GM19468 (cell line): ENCODE measurements at regions not wholly inside any gene's neighbourhood (a gene's known extent, or its start where the extent isn't known, plus 50 kb on each side); places are given as distances from the start of the nearest gene placed in this dataset.

Experiments used
- ATAC-seq: cut with Tn5 transposase; IDR thresholded peaks from one replicate; pipeline ENCODE4 v1.9.1; 2021; ENCODE audit warnings: mild to moderate bottlenecking, moderate library complexity, moderate number of reproducible peaks; ENCODE audit not compliant: unreplicated experiment; ENCODE audit errors: extremely low read depth

GRCh38 chr2:2879781-2880180 is 497.8 kb downstream of the EIPR1 start:
- ATAC-seq: peak; percentile 95

GRCh38 chr2:2879071-2879470 is 498.5 kb downstream of the EIPR1 start:
- ATAC-seq: no peak

GRCh38 chr2:2877427-2877826 is 500.2 kb downstream of the EIPR1 start:
- ATAC-seq: no peak

- ATAC-seq: no peak
These were observed 501.0 kb downstream of the EIPR1 start for GRCh38 chr2:2876331-2877221.

DNA sequence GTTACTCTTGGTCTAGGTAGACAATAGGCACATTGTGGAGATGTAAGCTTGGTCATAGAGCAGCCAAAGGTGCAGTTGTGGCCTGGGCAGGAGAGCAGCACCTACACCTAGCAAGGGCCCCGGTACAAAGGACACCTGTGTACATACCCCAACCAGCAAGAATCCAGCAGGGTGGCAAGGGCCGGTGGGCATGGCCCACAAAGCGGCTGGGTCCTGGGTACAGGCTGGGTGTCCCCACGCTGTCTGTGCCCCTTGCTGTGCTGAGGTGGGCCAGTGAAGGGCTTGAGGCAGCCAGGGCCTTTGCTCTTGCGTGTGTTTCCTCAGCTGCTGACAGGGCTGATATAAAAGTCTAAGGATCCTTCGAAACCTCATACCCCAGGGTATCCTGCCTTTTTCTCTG is 501.8 kb downstream of the EIPR1 start:
- no peak for ATAC-seq

DNA sequence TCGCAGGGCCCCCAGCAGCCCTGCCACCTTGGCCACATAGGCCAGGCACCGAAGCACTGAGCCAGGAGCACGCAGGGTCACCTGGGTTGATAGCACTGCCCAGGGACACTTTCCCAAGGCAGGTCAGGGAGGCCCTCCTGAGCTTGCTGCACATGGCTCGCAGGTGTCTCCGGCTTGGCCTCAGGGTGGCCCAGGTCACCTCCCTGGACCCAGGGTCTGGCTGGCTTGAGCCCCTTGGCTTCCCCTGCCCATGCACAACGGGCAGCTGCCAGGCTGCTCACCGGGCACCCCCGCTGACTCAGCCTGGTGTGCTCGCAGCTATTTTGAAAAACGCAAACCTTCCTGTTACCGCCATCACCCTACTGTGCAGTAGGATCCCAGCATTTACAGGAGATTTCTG is 502.3 kb downstream of the EIPR1 start:
- ATAC-seq: no peak

DNA sequence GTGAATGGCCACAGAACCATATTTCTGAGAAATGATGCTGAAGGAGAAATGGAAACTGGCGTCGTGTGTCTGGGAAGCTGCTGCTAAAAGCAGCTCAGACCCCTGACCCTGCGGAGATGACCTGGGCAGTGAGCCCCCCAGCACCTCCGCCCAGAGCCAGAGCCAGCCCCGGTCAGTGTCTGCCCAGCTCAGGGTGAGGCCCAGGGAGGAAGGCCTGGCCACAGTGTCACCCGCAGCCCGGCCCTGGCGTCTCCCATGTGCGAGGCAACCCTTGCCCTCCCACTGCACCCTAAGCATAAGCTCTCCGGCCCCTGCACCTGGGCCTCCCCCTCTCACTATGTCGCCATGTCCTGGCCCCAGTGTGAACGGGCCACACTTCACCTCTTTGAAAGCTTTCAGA is 502.8 kb downstream of the EIPR1 start:
- ATAC-seq: no peak

DNA sequence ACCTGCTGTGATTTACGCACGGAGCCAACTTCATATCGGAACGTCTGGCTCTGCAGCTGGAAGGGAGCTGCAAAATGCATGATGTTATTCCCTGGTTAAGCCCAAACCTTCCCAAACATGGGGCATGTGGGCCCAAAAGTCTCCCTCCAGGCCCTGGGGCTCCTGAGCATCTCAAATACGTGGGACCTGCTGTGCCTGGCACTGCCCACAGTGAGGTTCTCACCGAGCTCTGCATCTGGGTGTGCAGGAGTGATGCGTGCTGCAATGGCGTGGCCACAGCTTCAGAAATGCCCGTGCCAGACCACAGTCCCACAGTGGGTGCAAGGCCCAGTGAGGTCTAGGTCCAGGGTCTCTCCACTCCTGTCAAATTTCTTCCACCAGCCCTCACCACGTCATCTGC is 503.3 kb downstream of the EIPR1 start:
- ATAC-seq: no peak

DNA sequence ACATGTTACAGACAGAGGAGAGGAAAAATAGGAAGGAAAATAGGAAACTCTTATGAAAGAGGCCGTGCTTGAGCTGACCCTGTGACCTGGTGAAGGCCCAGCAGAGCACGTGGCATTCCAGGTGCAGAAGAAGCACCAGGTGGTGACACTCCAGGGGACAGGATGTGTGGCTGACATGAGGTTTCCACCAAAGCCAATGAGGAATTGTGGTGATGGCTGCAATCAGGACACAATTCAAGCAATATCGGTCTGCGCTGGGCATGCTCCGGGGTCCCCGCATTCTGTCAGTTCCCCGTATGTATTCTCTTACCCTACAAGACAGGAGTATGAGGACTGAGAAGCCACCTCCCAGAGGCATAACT is 504.2 kb downstream of the EIPR1 start:
- ATAC-seq: no peak

DNA sequence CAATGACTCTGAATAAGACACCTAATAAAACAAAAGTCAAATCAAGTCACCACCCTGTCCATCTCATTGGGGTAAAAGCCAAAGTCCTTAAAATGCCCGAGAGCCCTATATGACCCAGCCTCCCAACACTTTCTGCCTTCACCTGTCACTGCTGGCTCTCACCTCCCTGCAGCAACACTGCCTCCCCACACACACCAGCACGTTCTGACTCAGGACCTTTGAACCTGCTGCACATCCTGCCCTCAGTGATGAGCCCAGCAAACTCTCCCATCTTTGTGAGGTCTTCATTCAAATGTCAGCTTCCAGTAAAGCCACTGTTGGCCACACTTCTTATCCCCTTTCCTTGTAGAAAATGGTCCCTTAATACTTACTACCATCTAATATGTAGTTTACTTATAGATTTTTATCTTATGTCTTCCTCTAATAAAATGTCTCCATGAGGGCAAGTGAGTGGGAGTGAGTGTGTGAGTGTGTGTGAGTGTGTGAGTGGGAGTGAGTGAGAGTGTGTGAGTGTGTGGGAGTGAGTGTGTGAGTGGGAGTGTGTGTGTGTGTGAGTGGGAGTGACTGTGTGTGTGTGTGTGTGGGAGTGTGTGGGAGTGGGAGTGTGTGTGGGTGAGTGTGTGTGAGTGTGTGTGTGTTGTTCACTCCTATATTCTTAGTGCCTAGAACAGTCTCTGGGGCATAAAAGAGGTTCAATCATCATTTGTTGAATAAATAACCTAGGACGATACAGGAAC is 504.7 kb downstream of the EIPR1 start:
- ATAC-seq: no peak

DNA sequence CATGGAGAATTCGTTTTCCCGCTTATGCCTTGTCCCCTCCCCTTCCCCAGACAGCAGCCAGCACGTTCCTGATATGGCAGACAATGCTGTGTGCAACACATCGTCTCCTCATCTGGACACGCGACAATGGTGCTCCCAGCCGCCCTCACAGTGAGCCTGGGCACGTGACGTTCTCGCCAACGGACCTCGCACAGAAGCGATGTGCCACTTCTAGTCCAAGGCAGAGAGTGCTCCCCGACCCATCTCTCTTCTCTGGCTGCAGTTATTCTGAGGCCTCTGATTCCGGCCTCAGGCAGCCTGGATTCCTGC is 505.4 kb downstream of the EIPR1 start:
- ATAC-seq: no peak

GRCh38 chr2:2871480-2872308 is 505.9 kb downstream of the EIPR1 start:
- no peak for ATAC-seq

GRCh38 chr2:2870106-2870505 is 507.5 kb downstream of the EIPR1 start:
- no peak for ATAC-seq

- ATAC-seq: no peak
These were observed 508.1 kb downstream of the EIPR1 start for GRCh38 chr2:2869553-2869952.

GRCh38 chr2:2868085-2868484 is 509.5 kb downstream of the EIPR1 start:
- ATAC-seq: no peak

DNA sequence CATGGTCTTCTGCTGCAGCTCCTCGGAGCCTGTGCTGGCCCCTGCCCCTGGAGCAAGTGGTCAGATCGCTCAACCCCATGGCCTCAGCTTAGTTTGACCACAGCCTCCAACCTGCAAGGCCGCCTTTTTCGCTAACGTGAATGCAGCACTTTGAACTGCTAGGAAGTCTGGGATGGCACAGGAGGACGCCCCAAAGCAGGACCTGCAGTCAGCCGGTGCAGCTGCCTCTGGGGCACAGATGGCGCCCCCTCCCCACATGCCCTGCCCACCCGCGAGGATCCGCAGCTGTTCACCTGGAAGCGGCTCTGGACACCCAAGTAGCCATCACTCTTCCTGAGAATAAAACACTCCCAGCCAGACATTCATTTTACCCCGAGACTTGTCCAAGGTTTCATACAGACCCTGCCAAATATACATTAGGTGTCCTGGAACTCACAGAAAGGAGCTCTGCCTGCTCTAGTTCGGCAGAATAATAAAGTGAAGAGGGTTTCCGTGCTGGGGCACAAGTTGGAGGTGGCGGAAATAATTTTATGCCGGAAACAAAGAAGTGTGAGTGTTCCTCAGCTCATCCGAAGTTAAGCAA is 510.1 kb downstream of the EIPR1 start:
- no peak for ATAC-seq

DNA sequence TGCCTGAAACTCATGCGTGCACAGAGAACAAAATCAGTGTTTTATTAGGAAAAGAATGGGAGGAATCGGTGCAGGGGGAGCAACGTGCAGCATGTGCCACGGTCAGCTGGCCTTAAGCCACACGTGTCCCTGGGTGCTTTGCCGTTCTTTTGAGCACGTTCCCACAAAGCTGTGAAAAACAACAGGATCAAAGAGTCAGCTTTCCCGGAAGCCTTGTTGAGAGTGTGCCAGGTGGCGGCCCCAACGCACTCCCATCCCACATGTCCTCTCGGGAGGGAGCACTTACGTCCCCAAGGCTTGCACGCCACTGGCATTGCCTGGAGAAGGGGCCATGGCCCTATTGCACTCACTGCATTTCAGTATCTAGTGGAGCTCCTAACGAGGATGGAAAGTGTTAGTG is 511.2 kb downstream of the EIPR1 start:
- no peak for ATAC-seq

DNA sequence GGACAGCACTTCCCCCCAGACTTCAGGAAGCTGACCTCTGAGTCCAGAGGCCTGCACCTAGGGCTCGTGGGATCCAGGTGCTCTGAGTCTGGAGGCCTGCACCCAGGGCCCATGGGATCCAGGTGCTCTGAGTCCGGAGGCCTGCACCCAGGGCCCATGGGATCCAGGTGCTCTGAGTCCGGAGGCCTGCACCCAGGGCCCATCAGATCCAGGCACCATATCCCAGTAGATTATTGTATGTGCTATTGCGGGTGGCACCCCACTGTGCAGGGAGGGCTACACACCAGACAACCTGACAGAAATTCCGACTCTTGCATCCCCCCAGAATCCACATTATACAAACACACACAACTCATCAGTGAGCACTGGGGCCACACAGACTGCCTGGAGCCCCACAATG is 515.2 kb downstream of the EIPR1 start:
- ATAC-seq: no peak

GRCh38 chr2:2861666-2862240 is 515.9 kb downstream of the EIPR1 start:
- ATAC-seq: no peak

DNA sequence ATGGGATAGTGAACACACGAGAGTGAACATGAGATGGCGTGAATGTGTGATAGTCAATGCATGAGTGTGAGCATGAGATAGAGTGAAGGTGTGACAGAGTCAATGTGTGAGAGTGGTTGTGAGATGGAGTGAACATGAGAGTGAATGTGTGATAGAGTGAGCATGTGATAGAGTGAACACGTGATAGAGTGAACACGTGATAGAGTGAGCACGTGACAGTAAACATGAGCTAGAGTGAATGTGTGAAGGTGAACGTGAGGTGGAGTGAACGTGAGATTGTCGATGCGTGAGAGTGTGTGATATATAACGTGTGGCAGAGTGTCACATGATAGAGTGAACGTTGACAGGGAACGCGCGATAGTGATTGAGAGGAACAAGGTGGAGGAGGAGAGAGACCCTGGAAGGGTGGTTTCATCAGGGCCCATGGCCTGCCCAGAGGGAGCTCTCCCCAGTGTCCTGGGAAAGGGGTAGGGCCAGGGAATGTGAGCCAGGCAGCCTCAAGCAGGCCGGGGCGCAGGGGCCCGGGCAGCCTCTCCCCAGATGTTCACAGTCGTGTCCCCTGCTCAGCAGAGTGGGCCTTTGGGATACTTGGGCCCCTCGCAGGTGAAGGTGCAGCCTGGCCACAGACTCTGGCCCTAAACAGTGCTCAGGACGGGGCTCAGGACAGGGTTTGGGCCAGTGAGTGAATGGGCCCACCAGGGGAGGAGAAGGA is 516.9 kb downstream of the EIPR1 start:
- ATAC-seq: no peak
